NCI-H2107 treated with DMSO at 0.1 percent for 48 hours (cell line): ENCODE measurements at regions not wholly inside any gene's neighbourhood (a gene's known extent, or its start where the extent isn't known, plus 50 kb on each side); places are given as distances from the start of the nearest gene placed in this dataset.

Source experiments
- DNase-seq: peaks from one replicate; lab custom pipeline; 2025; ENCODE audit not compliant: unreplicated experiment; lab: John Stamatoyannopoulos, UW

GRCh38 chr6:1094306-1094705 is 217.6 kb upstream of the FOXQ1 start:
- no peak for DNase-seq

- no peak for DNase-seq
These were observed 220.0 kb upstream of the FOXQ1 start for GRCh38 chr6:1091900-1092299.

- no peak for DNase-seq
These were observed 222.0 kb upstream of the FOXQ1 start for GRCh38 chr6:1089859-1090258.

GRCh38 chr6:1088492-1089001 is 223.4 kb upstream of the FOXQ1 start:
- no peak for DNase-seq

- DNase-seq, result no peak
These were observed 224.6 kb upstream of the FOXQ1 start for GRCh38 chr6:1087154-1087843.

- no peak for DNase-seq
These were observed 225.3 kb upstream of the FOXQ1 start for GRCh38 chr6:1086446-1087153.

GRCh38 chr6:1082285-1082935 is 229.5 kb upstream of the FOXQ1 start:
- no peak for DNase-seq

- no peak for DNase-seq
These were observed 230.2 kb upstream of the FOXQ1 start for GRCh38 chr6:1081551-1082284.

GRCh38 chr6:1080453-1081337 is 231.2 kb upstream of the FOXQ1 start:
- DNase-seq, result no peak

- DNase-seq, result no peak
These were observed 232.4 kb upstream of the FOXQ1 start for GRCh38 chr6:1079525-1079924.

GRCh38 chr6:1077478-1078416 is 234.2 kb upstream of the FOXQ1 start:
- DNase-seq, result no peak

GRCh38 chr6:1076531-1077459 is 235.1 kb upstream of the FOXQ1 start:
- DNase-seq, result no peak

- DNase-seq, result no peak
These were observed 236.0 kb upstream of the FOXQ1 start for GRCh38 chr6:1075880-1076279.

GRCh38 chr6:1075444-1075843 is 236.5 kb upstream of the FOXQ1 start:
- no peak for DNase-seq

- DNase-seq, result no peak
These were observed 241.8 kb upstream of the FOXQ1 start for GRCh38 chr6:1070085-1070521.

- no peak for DNase-seq
These were observed 243.0 kb upstream of the FOXQ1 start for GRCh38 chr6:1068905-1069304.

GRCh38 chr6:1068068-1068467 is 243.8 kb upstream of the FOXQ1 start:
- DNase-seq, result no peak

- DNase-seq, result no peak
These were observed 244.6 kb upstream of the FOXQ1 start for GRCh38 chr6:1067346-1067745.
